IPS DF 6.9 (cell line): ENCODE measurements at regions not wholly inside any gene's neighbourhood (a gene's known extent, or its start where the extent isn't known, plus 50 kb on each side); places are given as distances from the start of the nearest gene placed in this dataset.

Experiments
- DNase-seq: peaks from one replicate; pipeline ENCODE4 v3.0.0-alpha.2; 2013; ENCODE audit warnings: low read depth, low spot score
- H3K27ac ChIP-seq: one replicate; pipeline ENCODE4 v1.5.1; 2013; ENCODE audit warnings: low read length, control low read depth
- H3K27me3 ChIP-seq: 2 replicates; pipeline ENCODE4 v1.6.1; 2013; ENCODE audit warnings: mild to moderate bottlenecking, low read length; ENCODE audit not compliant: control insufficient read depth, insufficient read depth
- H3K36me3 ChIP-seq: 2 replicates; pipeline ENCODE4 v1.6.1; 2013; ENCODE audit warnings: low read length; ENCODE audit not compliant: control insufficient read depth, insufficient read depth
- H3K4me1 ChIP-seq: 2 replicates; pipeline ENCODE4 v1.6.1; 2013; ENCODE audit warnings: low read length; ENCODE audit not compliant: control insufficient read depth, insufficient read depth
- H3K4me3 ChIP-seq: 2 replicates; pipeline ENCODE4 v1.5.1; 2013; ENCODE audit warnings: mild to moderate bottlenecking, low read length
- H3K9me3 ChIP-seq: 2 replicates; pipeline ENCODE4 v1.6.1; 2013; ENCODE audit warnings: low read length, inconsistent platforms; ENCODE audit not compliant: control insufficient read depth, insufficient read depth
- WGBS: extraction: QIAGEN DNeasy Blood & Tissue Kit; methylation state at CpG from one replicate; pipeline ENCODE4 v1.1.7; 2013; ENCODE audit warnings: mixed read lengths, missing lambda C conversion rate; ENCODE audit not compliant: insufficient read length, insufficient coverage; 5-methylcytosine and 5-hydroxymethylcytosine counted together

DNA sequence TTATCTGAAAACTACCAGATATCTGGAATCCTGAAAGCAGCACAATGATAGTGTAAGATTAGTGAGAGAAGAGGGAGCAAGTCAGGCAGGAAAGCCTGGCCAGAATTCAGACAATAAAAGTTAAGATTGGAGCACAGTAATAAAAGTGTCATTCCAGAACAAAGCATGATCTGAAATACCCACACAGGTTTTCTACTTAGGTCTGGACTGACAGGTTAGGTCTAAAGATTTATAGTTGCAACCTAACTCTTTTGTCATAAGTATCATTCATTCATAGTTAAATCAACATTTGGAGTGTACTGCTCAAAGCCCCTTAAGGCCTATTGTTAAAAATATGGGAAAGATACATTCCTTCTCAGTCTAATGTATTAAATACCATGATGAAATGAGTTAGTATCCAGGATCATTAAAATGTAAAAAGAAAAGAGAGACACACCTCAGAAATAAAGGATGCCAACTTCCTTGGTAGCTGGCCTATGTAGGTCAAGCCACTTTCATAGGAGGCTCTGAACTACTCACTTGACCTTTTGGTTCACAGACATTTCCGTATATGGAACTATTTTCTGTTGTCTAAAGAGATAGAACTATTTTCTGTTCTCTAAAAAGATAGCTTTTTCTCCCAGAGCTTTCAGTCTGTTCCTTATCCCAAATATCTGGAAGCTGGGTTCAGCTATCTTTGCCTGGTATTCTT is 105.2 kb downstream of the FAS start:
- no peaks in the 10 kb centered on the region for H3K4me1 ChIP-seq
- no peaks in the 10 kb centered on the region for H3K27me3 ChIP-seq
- no CpG with 5 or more reads among the region's 1 CpG for WGBS
- no peaks in the 10 kb centered on the region for H3K36me3 ChIP-seq
- no peak overlapping the region for H3K27ac ChIP-seq
- no peaks in the 10 kb centered on the region for H3K9me3 ChIP-seq
- no peak overlapping the region for H3K4me3 ChIP-seq
- DNase-seq = no peak

DNA sequence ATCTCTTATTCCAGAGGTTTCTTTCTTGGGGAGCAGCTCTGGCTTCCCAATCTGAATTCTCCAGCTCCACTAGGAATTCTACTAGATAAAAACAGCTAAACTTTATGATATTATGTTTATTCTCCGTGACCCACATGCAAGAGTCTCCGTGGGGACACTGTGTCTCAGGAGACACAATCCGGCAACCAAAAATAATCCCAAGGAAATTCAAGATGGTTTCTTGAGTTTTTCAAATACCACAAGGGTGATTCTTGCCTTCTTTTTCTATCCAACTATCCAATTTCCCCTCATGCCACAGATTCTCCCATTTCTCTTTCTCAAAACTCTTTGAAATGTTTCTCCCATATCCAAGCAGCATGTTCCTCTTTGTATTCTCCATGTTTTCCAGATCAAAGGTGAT is 103.1 kb downstream of the FAS start:
- WGBS = no CpG with 5 or more reads among the region's 3 CpGs
- no peak for DNase-seq
- no peaks in the 10 kb centered on the region for H3K36me3 ChIP-seq
- H3K9me3 ChIP-seq = no peaks in the 10 kb centered on the region
- no peaks in the 10 kb centered on the region for H3K4me1 ChIP-seq
- H3K4me3 ChIP-seq = no peak overlapping the region
- no peaks in the 10 kb centered on the region for H3K27me3 ChIP-seq
- no peak overlapping the region for H3K27ac ChIP-seq

DNA sequence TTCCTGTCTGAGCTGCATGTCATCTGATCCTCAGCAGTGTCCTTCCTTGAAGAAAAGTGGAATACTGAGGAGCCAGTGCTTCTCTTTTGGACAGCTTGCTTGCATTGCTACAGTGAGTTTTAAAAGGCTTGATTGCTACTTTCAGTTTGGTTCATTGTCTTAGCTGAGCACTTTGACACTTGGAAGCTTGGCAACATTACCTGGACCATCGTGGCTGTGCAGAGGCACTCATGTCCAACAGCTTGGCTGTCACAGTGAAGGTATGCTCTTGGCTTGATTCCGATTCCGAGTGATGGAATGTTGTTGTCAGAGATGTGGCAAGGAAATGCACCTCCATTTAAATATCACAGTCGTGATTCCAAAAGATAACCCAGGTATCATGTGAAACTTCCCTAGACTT is 102.4 kb downstream of the FAS start:
- Histone ChIP-seq H3K4me3 (no peak overlapping the region), H3K27ac (no peak overlapping the region), H3K27me3 (no peaks in the 10 kb centered on the region), H3K36me3 (no peaks in the 10 kb centered on the region), H3K9me3 (no peaks in the 10 kb centered on the region), H3K4me1 (no peaks in the 10 kb centered on the region)
- WGBS = no CpG with 5 or more reads among the region's 4 CpGs
- no peak for DNase-seq

DNA sequence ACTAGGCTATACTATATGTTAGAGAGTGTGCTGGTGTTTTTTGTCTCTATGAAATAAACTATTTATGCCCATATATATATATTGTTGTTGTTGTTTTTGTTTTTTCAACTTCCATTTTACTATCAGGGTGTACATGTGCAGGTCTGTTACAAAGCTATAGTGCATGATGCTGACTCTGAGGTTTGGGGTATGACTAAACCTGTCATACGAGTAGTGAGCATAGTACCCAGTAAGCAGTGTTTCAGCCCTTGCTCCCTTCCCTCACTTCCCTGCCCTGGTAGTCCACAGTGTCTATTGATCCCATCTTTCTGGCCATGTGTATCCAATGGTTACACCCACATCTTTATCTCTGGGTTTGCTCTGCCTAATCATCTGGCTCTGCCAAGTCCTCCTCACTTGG is 101.8 kb downstream of the FAS start:
- no CpG with 5 or more reads among the region's 1 CpG for WGBS
- Histone ChIP-seq H3K27me3 (no peaks in the 10 kb centered on the region), H3K4me1 (no peaks in the 10 kb centered on the region), H3K9me3 (no peaks in the 10 kb centered on the region), H3K27ac (no peak overlapping the region), H3K4me3 (no peak overlapping the region), H3K36me3 (no peaks in the 10 kb centered on the region)
- no peak for DNase-seq

DNA sequence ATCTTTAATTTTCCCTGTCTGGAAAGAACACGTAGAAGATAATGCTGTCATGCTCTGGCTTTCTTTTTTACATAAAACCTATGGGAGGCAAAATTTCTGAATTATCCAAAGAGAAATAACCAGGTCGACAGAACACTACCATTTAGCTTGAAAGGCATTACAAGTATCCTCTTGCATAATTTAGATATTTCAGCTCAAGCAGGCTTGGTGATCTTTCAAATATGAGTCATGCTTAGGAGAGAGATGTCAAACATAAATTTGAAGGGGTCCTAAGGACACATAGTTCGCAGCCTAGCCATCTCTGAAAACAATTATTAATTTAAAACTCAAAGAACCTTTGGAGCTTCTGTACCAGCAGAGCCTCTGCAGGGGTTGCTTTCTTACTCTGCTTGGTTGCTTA is 100.9 kb downstream of the FAS start:
- H3K27me3 ChIP-seq = no peaks in the 10 kb centered on the region
- no peaks in the 10 kb centered on the region for H3K4me1 ChIP-seq
- H3K36me3 ChIP-seq = no peaks in the 10 kb centered on the region
- no peak overlapping the region for H3K27ac ChIP-seq
- no peaks in the 10 kb centered on the region for H3K9me3 ChIP-seq
- no CpG with 5 or more reads among the region's 3 CpGs for WGBS
- DNase-seq = no peak
- H3K4me3 ChIP-seq = no peak overlapping the region

DNA sequence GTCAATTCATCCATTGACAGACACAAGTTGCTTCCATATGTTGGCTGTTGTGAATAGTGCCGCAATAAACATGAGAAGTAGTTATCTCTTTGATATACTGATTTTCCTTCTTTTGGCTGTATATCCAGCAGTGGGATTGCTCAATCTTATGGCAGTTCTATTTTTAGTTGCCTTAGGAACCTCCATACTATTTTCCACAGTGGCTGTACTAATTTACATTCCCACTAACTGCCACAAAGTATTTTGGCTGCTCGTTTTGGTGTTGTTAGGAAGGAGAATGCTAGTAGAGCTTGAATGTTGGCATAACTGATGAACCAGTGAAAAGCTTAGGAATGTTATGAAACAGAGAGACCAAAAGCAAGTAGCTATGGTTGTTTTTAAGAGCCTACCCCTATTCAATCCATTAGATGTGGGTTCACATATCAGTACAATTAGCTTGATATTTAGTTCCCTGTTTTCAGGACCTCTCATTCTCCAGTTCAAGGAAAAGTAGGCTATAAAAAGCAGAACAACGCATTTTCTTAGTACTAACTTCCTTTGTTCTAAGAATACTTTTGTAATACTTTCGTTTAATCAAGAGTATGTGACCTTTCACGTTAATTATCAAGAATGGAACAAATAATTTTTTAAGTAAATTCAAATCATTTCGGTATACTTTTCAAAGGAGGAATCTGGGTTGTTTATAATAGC is 100.3 kb downstream of the FAS start:
- Histone ChIP-seq H3K27me3 (no peaks in the 10 kb centered on the region), H3K4me3 (no peak overlapping the region), H3K4me1 (no peaks in the 10 kb centered on the region; the same call in 1 of the 2 replicates), H3K27ac (no peak overlapping the region), H3K36me3 (no peaks in the 10 kb centered on the region), H3K9me3 (no peaks in the 10 kb centered on the region)
- DNase-seq = no peak
- no CpG with 5 or more reads among the region's 6 CpGs for WGBS

DNA sequence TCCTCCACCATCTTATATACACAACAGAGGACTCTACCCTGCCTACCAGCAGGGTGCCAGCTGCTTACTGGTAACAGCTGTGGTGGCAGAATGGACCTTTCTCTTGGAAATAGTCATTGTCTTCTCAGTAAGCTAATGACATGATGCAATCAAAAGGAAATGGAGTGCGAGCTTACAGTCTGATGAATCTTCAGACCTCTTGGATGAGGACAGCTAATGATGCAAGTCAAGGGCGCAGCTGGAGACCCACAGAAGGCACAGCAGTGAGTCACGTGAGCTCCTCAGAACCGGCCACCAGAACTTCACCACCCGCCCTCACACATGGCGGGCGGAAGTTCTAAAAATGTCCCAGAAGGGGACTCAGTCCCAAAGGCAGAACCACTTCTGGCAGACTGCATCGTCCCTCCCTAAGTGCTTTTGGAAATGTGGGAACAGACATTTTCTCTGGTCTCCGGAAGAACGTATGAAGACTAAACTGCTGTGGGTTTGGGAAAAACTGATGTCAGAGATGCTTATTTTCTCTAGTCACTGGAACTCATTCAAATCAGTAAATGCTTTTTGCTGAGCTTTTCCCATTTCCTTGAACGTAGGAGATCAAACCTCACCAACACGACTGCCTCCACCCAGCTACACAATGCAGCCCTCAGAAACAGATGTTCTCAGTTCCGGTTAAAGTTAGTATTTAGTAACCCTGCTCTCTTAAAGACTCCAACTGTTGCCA is 96.4 kb downstream of the FAS start:
- WGBS = no CpG with 5 or more reads among the region's 13 CpGs
- peak; percentile 50 for DNase-seq
- Histone ChIP-seq H3K9me3 (no peaks in the 10 kb centered on the region), H3K4me3 (no peak overlapping the region), H3K36me3 (no peaks in the 10 kb centered on the region), H3K27me3 (no peaks in the 10 kb centered on the region), H3K27ac (no peak overlapping the region), H3K4me1 (no peaks in the 10 kb centered on the region; the same call in 1 of the 2 replicates)

DNA sequence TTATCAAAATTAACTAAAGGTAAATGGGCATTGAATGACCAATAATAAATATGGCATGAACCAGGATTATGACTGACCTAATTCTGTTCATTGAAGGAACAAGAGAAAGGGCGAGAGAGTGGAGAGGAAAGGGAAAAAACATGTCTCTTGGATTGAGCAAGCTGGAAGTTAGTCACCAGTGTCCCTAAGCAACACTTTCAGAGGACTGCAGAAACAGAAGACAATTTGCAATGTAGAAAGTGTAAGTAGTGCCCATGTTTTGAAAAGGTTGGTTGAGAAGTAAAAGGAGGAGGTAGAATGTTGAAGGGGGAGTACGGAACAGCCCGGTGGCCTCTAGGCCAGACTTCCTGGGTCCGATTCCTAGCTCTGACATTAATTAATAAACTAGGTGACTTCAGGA is 94.6 kb downstream of the FAS start:
- no peaks in the 10 kb centered on the region; the same call in 1 of the 2 replicates for H3K4me1 ChIP-seq

DNA sequence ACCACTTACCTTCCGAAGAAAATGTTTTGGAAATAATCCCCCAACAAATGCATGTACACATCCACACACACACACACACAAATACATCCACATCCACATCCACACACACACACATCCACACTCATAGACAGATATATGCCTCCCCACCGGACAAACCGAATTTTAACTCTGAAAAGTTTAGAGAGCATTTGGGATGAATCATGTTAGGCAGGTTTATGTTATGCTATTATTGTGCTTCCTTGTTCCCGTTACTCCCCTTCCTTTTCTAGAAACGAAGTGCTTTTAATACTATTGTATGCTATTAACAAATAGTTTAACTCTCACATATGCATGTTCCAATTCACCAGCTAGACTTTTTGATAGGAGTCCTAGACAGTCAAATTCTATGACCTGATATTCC is 91.5 kb downstream of the FAS start:
- no peaks in the 10 kb centered on the region; the same call in 1 of the 2 replicates for H3K4me1 ChIP-seq
- H3K36me3 ChIP-seq = no peaks in the 10 kb centered on the region
- no CpG with 5 or more reads among the region's 5 CpGs for WGBS
- no peak for DNase-seq
- no peak overlapping the region for H3K27ac ChIP-seq
- H3K9me3 ChIP-seq = no peaks in the 10 kb centered on the region
- no peaks in the 10 kb centered on the region for H3K27me3 ChIP-seq
- no peak overlapping the region for H3K4me3 ChIP-seq

More for the DNA sequence above, 94.6 kb downstream of the FAS start:
- Histone ChIP-seq H3K4me3 (no peak overlapping the region), H3K36me3 (no peaks in the 10 kb centered on the region), H3K27me3 (no peaks in the 10 kb centered on the region), H3K9me3 (no peaks in the 10 kb centered on the region), H3K27ac (no peak overlapping the region)
- WGBS = no CpG with 5 or more reads among the region's 4 CpGs
- DNase-seq = no peak

DNA sequence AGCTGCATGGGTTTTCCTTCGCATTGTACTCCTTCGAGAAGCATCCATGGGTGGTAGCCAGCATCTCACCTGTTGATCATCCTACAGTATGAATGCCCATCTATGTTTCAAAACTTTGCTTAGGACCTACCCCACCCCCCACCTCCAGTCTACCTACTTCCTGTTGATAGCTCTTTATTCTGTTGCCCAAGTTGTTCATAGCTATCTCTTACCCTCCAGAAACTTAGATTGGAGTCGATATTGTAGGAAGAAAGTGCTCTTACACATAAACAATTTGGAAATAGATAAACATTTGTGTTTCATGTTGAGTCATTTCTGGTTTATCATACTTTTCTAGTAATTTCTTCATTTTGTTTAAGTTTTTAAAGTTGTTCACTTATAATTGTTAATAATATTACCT is 90.1 kb downstream of the FAS start:
- Histone ChIP-seq H3K9me3 (no peaks in the 10 kb centered on the region), H3K4me3 (no peak overlapping the region), H3K27me3 (no peaks in the 10 kb centered on the region), H3K36me3 (no peaks in the 10 kb centered on the region), H3K27ac (no peak overlapping the region), H3K4me1 (no peaks in the 10 kb centered on the region)
- WGBS = no CpG with 5 or more reads among the region's 3 CpGs
- DNase-seq = no peak
